GM19023 (cell line): ENCODE measurements at regions not wholly inside any gene's neighbourhood (a gene's known extent, or its start where the extent isn't known, plus 50 kb on each side); places are given as distances from the start of the nearest gene placed in this dataset.

Source experiments
- ATAC-seq: cut with Tn5 transposase; IDR thresholded peaks from one replicate; pipeline ENCODE4 v1.9.1; 2021; ENCODE audit warnings: mild to moderate bottlenecking, moderate library complexity; ENCODE audit not compliant: unreplicated experiment

- no peak for ATAC-seq
These were observed 158.9 kb upstream of the AKIRIN2 start for GRCh38 chr6:87860902-87861301.

GRCh38 chr6:87858440-87858839, 156.4 kb upstream of the AKIRIN2 start:
- no peak for ATAC-seq

GRCh38 chr6:87851674-87852299, 149.8 kb upstream of the AKIRIN2 start:
- ATAC-seq: no peak

GRCh38 chr6:87848616-87849015, 146.6 kb upstream of the AKIRIN2 start:
- ATAC-seq: no peak

- no peak for ATAC-seq
These were observed 145.8 kb upstream of the AKIRIN2 start for GRCh38 chr6:87847830-87848210.

GRCh38 chr6:87847135-87847829, 145.2 kb upstream of the AKIRIN2 start:
- no peak for ATAC-seq

- ATAC-seq: no peak
These were observed 144.4 kb upstream of the AKIRIN2 start for GRCh38 chr6:87846434-87846833.

GRCh38 chr6:87840324-87840723, 138.3 kb upstream of the AKIRIN2 start:
- ATAC-seq: no peak

GRCh38 chr6:87837876-87838275, 135.8 kb upstream of the AKIRIN2 start:
- no peak for ATAC-seq

GRCh38 chr6:87837444-87837843, 135.4 kb upstream of the AKIRIN2 start:
- no peak for ATAC-seq

- ATAC-seq: peak; percentile 60
These were observed 130.2 kb upstream of the AKIRIN2 start for GRCh38 chr6:87832025-87832825.

GRCh38 chr6:87830907-87831306, 128.9 kb upstream of the AKIRIN2 start:
- no peak for ATAC-seq

GRCh38 chr6:87829622-87830121, 127.6 kb upstream of the AKIRIN2 start:
- ATAC-seq: no peak

- ATAC-seq: no peak
These were observed 126.0 kb upstream of the AKIRIN2 start for GRCh38 chr6:87828044-87828443.

- no peak for ATAC-seq
These were observed 125.3 kb upstream of the AKIRIN2 start for GRCh38 chr6:87827346-87827745.

GRCh38 chr6:87826424-87826823, 124.4 kb upstream of the AKIRIN2 start:
- no peak for ATAC-seq

GRCh38 chr6:87825821-87826221, 123.8 kb upstream of the AKIRIN2 start:
- ATAC-seq: no peak

GRCh38 chr6:87824958-87825491, 123.0 kb upstream of the AKIRIN2 start:
- ATAC-seq: no peak

GRCh38 chr6:87822011-87822410, 120.0 kb upstream of the AKIRIN2 start:
- ATAC-seq: no peak

GRCh38 chr6:87820343-87820984, 118.4 kb upstream of the AKIRIN2 start:
- no peak for ATAC-seq

GRCh38 chr6:87817183-87817582, 115.2 kb upstream of the AKIRIN2 start:
- ATAC-seq: no peak
